Trophoblast cell (in vitro differentiated cells and primary cell): ENCODE measurements at regions not wholly inside any gene's neighbourhood (a gene's known extent, or its start where the extent isn't known, plus 50 kb on each side); places are given as distances from the start of the nearest gene placed in this dataset.
A peak's percentile ranks its signal among the peaks of the same experiment; 100 is the strongest.

Experiments used
- DNase-seq, 2 donors: peaks; one replicate each; pipeline ENCODE4 v3.0.0-alpha.2; 2016
- H2AFZ ChIP-seq: 2 replicates; pipeline ENCODE4 v1.6.1; 2013; ENCODE audit warnings: low read length, moderate library complexity, mild to moderate bottlenecking; ENCODE audit not compliant: insufficient read depth, poor library complexity
- H2AK5ac ChIP-seq: 2 replicates; pipeline ENCODE4 v1.6.1; 2013; ENCODE audit warnings: mild to moderate bottlenecking, low read length
- H2BK120ac ChIP-seq: 2 replicates; pipeline ENCODE4 v1.6.1; 2013; ENCODE audit warnings: low read length, mild to moderate bottlenecking, moderate library complexity; ENCODE audit not compliant: insufficient read depth, poor library complexity
- H2BK12ac ChIP-seq: 2 replicates; pipeline ENCODE4 v1.6.1; 2013; ENCODE audit warnings: mild to moderate bottlenecking, low read length, moderate library complexity
- H2BK5ac ChIP-seq: 2 replicates; pipeline ENCODE4 v1.6.1; 2013; ENCODE audit warnings: low read length, low read depth, moderate library complexity, mild to moderate bottlenecking; ENCODE audit not compliant: poor library complexity
- H3K14ac ChIP-seq: 2 replicates; pipeline ENCODE4 v1.6.1; 2013; ENCODE audit warnings: mild to moderate bottlenecking, low read length
- H3K18ac ChIP-seq: 2 replicates; pipeline ENCODE4 v1.6.1; 2013; ENCODE audit warnings: mild to moderate bottlenecking, low read length
- H3K23ac ChIP-seq: 2 replicates; pipeline ENCODE4 v1.6.1; 2013; ENCODE audit warnings: low read length
- H3K27ac ChIP-seq: 2 replicates; pipeline ENCODE4 v1.5.1; 2013; ENCODE audit warnings: low read depth, mild to moderate bottlenecking, inconsistent platforms, low read length, moderate library complexity
- H3K27me3 ChIP-seq: 2 replicates; pipeline ENCODE4 v1.6.1; 2013; ENCODE audit warnings: inconsistent platforms, mild to moderate bottlenecking, low read length, moderate library complexity; ENCODE audit not compliant: insufficient read depth
- H3K36me3 ChIP-seq, 2 experiments: 1 replicate in 1 of 2; 2 replicates in 1 of 2; pipeline ENCODE4 v1.6.1; 2013; ENCODE audit warnings: low read length in 2 of 2, mild to moderate bottlenecking in 2 of 2, moderate library complexity in 1 of 2; ENCODE audit not compliant: insufficient read depth in 2 of 2, control insufficient read depth in 1 of 2
- H3K4ac ChIP-seq: 2 replicates; pipeline ENCODE4 v1.6.1; 2013; ENCODE audit warnings: low read depth, mild to moderate bottlenecking, low read length, moderate library complexity
- H3K4me1 ChIP-seq, 2 experiments: 1 replicate in 1 of 2; 2 replicates in 1 of 2; pipeline ENCODE4 v1.6.1; 2013; ENCODE audit warnings: low read length in 2 of 2, mild to moderate bottlenecking in 2 of 2, moderate library complexity in 1 of 2; ENCODE audit not compliant: insufficient read depth in 2 of 2, control insufficient read depth in 1 of 2
- H3K4me2 ChIP-seq: 2 replicates; pipeline ENCODE4 v1.6.1; 2013; ENCODE audit warnings: inconsistent platforms, mild to moderate bottlenecking, low read length, moderate library complexity
- H3K4me3 ChIP-seq: 2 replicates; pipeline ENCODE4 v1.5.1; 2013; ENCODE audit warnings: mild to moderate bottlenecking, low read depth, low read length, inconsistent platforms
- H3K79me1 ChIP-seq: one replicate; pipeline ENCODE4 v1.6.1; 2013; ENCODE audit warnings: low read length
- H3K79me2 ChIP-seq: 2 replicates; pipeline ENCODE4 v1.6.1; 2013; ENCODE audit warnings: low read length, mild to moderate bottlenecking; ENCODE audit not compliant: control insufficient read depth, insufficient read depth, poor library complexity
- H3K9ac ChIP-seq: 2 replicates; pipeline ENCODE4 v1.6.1; 2013; ENCODE audit warnings: mild to moderate bottlenecking, low read length
- H3K9me3 ChIP-seq: 2 replicates; pipeline ENCODE4 v1.6.1; 2013; ENCODE audit warnings: low read depth, mild to moderate bottlenecking, control low read depth, inconsistent platforms, low read length; ENCODE audit not compliant: insufficient read depth
- H4K12ac ChIP-seq: 2 replicates; pipeline ENCODE4 v1.6.1; 2013; ENCODE audit warnings: low read depth, mild to moderate bottlenecking, low read length, moderate library complexity
- H4K8ac ChIP-seq: 2 replicates; pipeline ENCODE4 v1.6.1; 2013; ENCODE audit warnings: low read depth, mild to moderate bottlenecking, low read length, moderate library complexity
- H4K91ac ChIP-seq: one replicate; pipeline ENCODE4 v1.6.1; 2013; ENCODE audit warnings: low read depth, mild to moderate bottlenecking, low read length, moderate library complexity
- WGBS: extraction: QIAGEN DNeasy Blood & Tissue Kit; methylation state at CpG from one replicate; pipeline ENCODE4 v1.1.7; 2013; ENCODE audit warnings: missing lambda C conversion rate; ENCODE audit not compliant: insufficient read length, insufficient coverage; ENCODE audit errors: extremely low coverage; 5-methylcytosine and 5-hydroxymethylcytosine counted together

GRCh38 chr15:96764501-96764900 is 434.0 kb downstream of the NR2F2 start:
- no peak overlapping the region for H2BK120ac ChIP-seq
- no peak for DNase-seq
- peaks cover 7% of the 10 kb centered on the region in 2 experiments for H3K4me1 ChIP-seq
- no peak overlapping the region for H3K4ac ChIP-seq
- H3K27me3 ChIP-seq: no peaks in the 10 kb centered on the region
- H3K4me2 ChIP-seq: no peak overlapping the region
- H3K14ac ChIP-seq: no peak overlapping the region
- H3K23ac ChIP-seq: no peak overlapping the region
- H4K12ac ChIP-seq: no peak overlapping the region
- no CpG with 5 or more reads among the region's 24 CpGs for WGBS
- H3K9me3 ChIP-seq: peaks cover 2% of the 10 kb centered on the region
- H3K36me3 ChIP-seq: no peaks in the 10 kb centered on the region
- H2AK5ac ChIP-seq: no peak overlapping the region
- no peak overlapping the region for H2AFZ ChIP-seq
- no peak overlapping the region for H4K8ac ChIP-seq
- no peak overlapping the region for H4K91ac ChIP-seq
- no peak overlapping the region for H2BK12ac ChIP-seq
- peak overlapping the region; percentile 43 for H3K4me3 ChIP-seq
- H3K9ac ChIP-seq: no peak overlapping the region
- H2BK5ac ChIP-seq: no peak overlapping the region
- H3K18ac ChIP-seq: no peak overlapping the region
- H3K27ac ChIP-seq: no peak overlapping the region
- H3K79me2 ChIP-seq: no peaks in the 10 kb centered on the region
- peaks cover 7% of the 10 kb centered on the region for H3K79me1 ChIP-seq

GRCh38 chr15:96764946-96765345 is 434.4 kb downstream of the NR2F2 start:
- Histone ChIP-seq H3K36me3 (no peaks in the 10 kb centered on the region), H3K4me1 (peaks cover 7% of the 10 kb centered on the region in 2 experiments), H3K4me3 (peak overlapping the region; percentile 43), H3K27me3 (no peaks in the 10 kb centered on the region), H4K12ac (no peak overlapping the region), H4K91ac (no peak overlapping the region), H2AK5ac (no peak overlapping the region), H2AFZ (no peak overlapping the region), H3K14ac (no peak overlapping the region), H3K79me2 (no peaks in the 10 kb centered on the region), H2BK120ac (no peak overlapping the region), H2BK5ac (no peak overlapping the region), H4K8ac (no peak overlapping the region), H3K79me1 (peaks cover 8% of the 10 kb centered on the region), H3K4me2 (no peak overlapping the region), H3K18ac (no peak overlapping the region), H3K4ac (no peak overlapping the region), H3K9me3 (peaks cover 2% of the 10 kb centered on the region), H3K27ac (no peak overlapping the region), H3K23ac (no peak overlapping the region), H2BK12ac (no peak overlapping the region), H3K9ac (no peak overlapping the region)
- DNase-seq: no peak
- WGBS: no CpG with 5 or more reads among the region's 8 CpGs

GRCh38 chr15:96766366-96766765 is 435.9 kb downstream of the NR2F2 start:
- Histone ChIP-seq H3K27ac (no peak overlapping the region), H3K36me3 (no peaks in the 10 kb centered on the region), H2AK5ac (no peak overlapping the region), H3K18ac (no peak overlapping the region), H3K4me3 (no peak overlapping the region), H3K9ac (no peak overlapping the region), H2AFZ (no peak overlapping the region), H2BK12ac (no peak overlapping the region), H3K79me1 (peaks cover 10% of the 10 kb centered on the region), H2BK5ac (no peak overlapping the region), H2BK120ac (no peak overlapping the region), H4K8ac (no peak overlapping the region), H3K9me3 (peaks cover 2% of the 10 kb centered on the region), H3K4ac (no peak overlapping the region), H3K4me2 (no peak overlapping the region), H3K27me3 (no peaks in the 10 kb centered on the region), H4K91ac (no peak overlapping the region), H3K4me1 (peaks cover 7 to 10% of the 10 kb centered on the region in 2 experiments), H3K23ac (no peak overlapping the region), H3K79me2 (no peaks in the 10 kb centered on the region), H3K14ac (no peak overlapping the region), H4K12ac (no peak overlapping the region)
- WGBS: no CpG with 5 or more reads among the region's 4 CpGs
- no peak for DNase-seq

- H3K14ac ChIP-seq: peak overlapping the region; percentile 2
- H4K8ac ChIP-seq: no peak overlapping the region
- no peak overlapping the region for H3K4me3 ChIP-seq
- peak overlapping the region; percentile 78 for H4K91ac ChIP-seq
- whole genome bisulfite sequencing: no CpG with 5 or more reads among the region's 10 CpGs
- H3K27ac ChIP-seq: peak overlapping the region; percentile 67
- H2BK120ac ChIP-seq: peak overlapping the region; percentile 8
- H2BK12ac ChIP-seq: peak overlapping the region; percentile 86
- H3K79me2 ChIP-seq: no peaks in the 10 kb centered on the region
- H3K23ac ChIP-seq: peak overlapping the region; percentile 13
- no peak overlapping the region for H3K4me2 ChIP-seq
- no peak overlapping the region for H3K9ac ChIP-seq
- H3K4me1 ChIP-seq: peaks cover 7 to 10% of the 10 kb centered on the region in 2 experiments
- no peaks in the 10 kb centered on the region for H3K27me3 ChIP-seq
- peaks cover 10% of the 10 kb centered on the region for H3K79me1 ChIP-seq
- DNase-seq: peak; percentile 94 to 98
- H2AFZ ChIP-seq: no peak overlapping the region
- no peaks in the 10 kb centered on the region for H3K36me3 ChIP-seq
- peak overlapping the region; percentile 4 for H3K18ac ChIP-seq
- H2BK5ac ChIP-seq: peak overlapping the region; percentile 80
- no peak overlapping the region for H3K4ac ChIP-seq
- peaks cover 2% of the 10 kb centered on the region for H3K9me3 ChIP-seq
- no peak overlapping the region for H2AK5ac ChIP-seq
- no peak overlapping the region for H4K12ac ChIP-seq
Measured at GRCh38 chr15:96767703-96768434, 437.4 kb downstream of the NR2F2 start.
